Esophagus muscularis mucosa (tissue), 4 donors: ENCODE measurements at regions not wholly inside any gene's neighbourhood (a gene's known extent, or its start where the extent isn't known, plus 50 kb on each side); places are given as distances from the start of the nearest gene placed in this dataset.

Source experiments
- CTCF ChIP-seq, 3 experiments: fragments of 200-600 bp in 2 of 3; fragments of 450-650 bp in 1 of 3; sonication (generic) in 2 of 3; IDR thresholded peaks; one replicate each; pipeline ENCODE4 v1.5.1; 2017 to 2019; ENCODE audit warnings: antibody characterized with exemption in 3 of 3, mild to moderate bottlenecking in 2 of 3, moderate library complexity in 1 of 3
- EP300 ChIP-seq: sonication (generic); formaldehyde crosslinking; IDR thresholded peaks from one replicate; pipeline ENCODE4 v1.6.1; 2017; ENCODE audit warnings: antibody characterized with exemption
- POLR2A ChIP-seq: fragments of 450-650 bp; IDR thresholded peaks from one replicate; pipeline ENCODE4 v1.6.1; 2017; ENCODE audit warnings: antibody characterized with exemption, moderate library complexity, mild to moderate bottlenecking, low read depth
- POLR2AphosphoS5 ChIP-seq, 2 donors: sonication (generic); formaldehyde crosslinking; IDR thresholded peaks; one replicate each; pipeline ENCODE4 v1.6.1; 2017; ENCODE audit warnings: antibody characterized with exemption in 2 of 2

- TF ChIP-seq POLR2AphosphoS5 (IDR thresholded peaks at IDR 0.05) (no peak), CTCF (IDR thresholded peaks at IDR 0.05) (no peak), POLR2A (no peak), EP300 (no peak)
Measured at GRCh38 chr2:64875368-64875767, 113.8 kb upstream of the SLC1A4 start.
